Jurkat, Clone E6-1 (cell line): ENCODE measurements at regions not wholly inside any gene's neighbourhood (a gene's known extent, or its start where the extent isn't known, plus 50 kb on each side); places are given as distances from the start of the nearest gene placed in this dataset.

Experiments
- DNase-seq: peaks from one replicate; pipeline ENCODE4 v3.0.0-alpha.2; 2011; ENCODE audit warnings: low read depth, low spot score
- H3K4me3 ChIP-seq: 2 replicates; pipeline ENCODE4 v1.5.1; 2011; ENCODE audit warnings: mild to moderate bottlenecking, low read length, control low read depth, moderate library complexity

DNA sequence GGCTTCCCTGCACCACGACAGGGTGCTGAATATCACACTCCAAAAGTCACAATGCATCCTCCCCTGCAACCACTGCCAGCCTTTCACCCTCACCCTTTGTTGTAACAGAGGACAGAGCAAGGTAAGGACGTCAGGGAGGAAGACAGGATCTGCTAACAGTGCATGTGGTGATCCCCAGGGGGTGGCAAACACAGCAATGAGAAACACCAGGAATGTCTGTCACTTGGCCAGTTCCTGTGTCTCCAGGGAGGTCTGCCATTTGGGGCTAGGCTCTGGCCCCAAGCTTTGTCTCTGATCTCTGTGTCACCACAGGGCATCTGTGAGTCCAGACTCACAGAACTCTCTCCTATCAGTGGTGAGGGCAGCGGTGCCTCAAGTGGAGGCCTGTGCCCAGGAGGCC lies 54.3 kb upstream of the SLC24A5 start:
- no peak overlapping the region for H3K4me3 ChIP-seq
- no peak for DNase-seq
